ENCODE measurements at regions not wholly inside any gene's neighbourhood (a gene's known extent, or its start where the extent isn't known, plus 50 kb on each side); places are given as distances from the start of the nearest gene placed in this dataset.

DNA sequence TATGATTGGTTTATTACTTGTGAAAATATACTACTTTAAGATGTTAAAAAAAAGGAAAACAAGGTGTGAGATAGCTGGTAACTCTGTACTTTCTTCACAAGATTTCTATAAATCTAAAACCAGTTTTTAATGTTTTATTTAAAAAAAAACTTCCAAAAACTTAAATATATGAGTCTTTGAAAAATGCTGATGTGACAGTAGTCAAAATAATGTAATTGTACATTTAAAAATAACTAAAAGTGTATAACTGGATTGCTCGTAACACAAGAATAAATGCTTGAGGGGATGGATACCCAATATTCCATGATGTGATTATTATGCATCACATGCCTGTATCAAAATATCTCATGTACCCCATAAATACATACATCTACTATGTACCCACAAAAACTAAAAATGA, 464.9 kb downstream of the NYAP2 start:
- Histone ChIP-seq H3K4me3 (ENCODE audit: low read depth, low read length) (no peak overlapping the region), H3K27me3 (ENCODE audit: insufficient read depth, low read depth, severe bottlenecking) (no peaks in the 10 kb centered on the region), H3K36me3 (no peaks in the 10 kb centered on the region), H3K9me3 (ENCODE audit: severe bottlenecking) (no peaks in the 10 kb centered on the region), H3K27ac (no peak overlapping the region)
- no peak for DNase-seq
- no peak for TF ChIP-seq CTCF (IDR thresholded peaks at IDR 0.05; ENCODE audit: low read depth, low read length)

GRCh38 chr2:225842939-225843338, 443.4 kb downstream of the NYAP2 start:
- no peaks in the 10 kb centered on the region for H3K36me3 ChIP-seq
- TF ChIP-seq CTCF (IDR thresholded peaks at IDR 0.05; ENCODE audit: low read depth, low read length): no peak
- DNase-seq: no peak

GRCh38 chr2:225841314-225841713, 441.8 kb downstream of the NYAP2 start:
- H3K36me3 ChIP-seq: no peaks in the 10 kb centered on the region
- no peaks in the 10 kb centered on the region for H3K9me3 ChIP-seq (ENCODE audit: severe bottlenecking)
- H3K4me3 ChIP-seq (ENCODE audit: low read depth, low read length): no peak overlapping the region
- no peak overlapping the region for H3K27ac ChIP-seq
- no peak for DNase-seq
- no peaks in the 10 kb centered on the region for H3K27me3 ChIP-seq (ENCODE audit: insufficient read depth, low read depth, severe bottlenecking)
- TF ChIP-seq CTCF (IDR thresholded peaks at IDR 0.05; ENCODE audit: low read depth, low read length): no peak

More at GRCh38 chr2:225842939-225843338, 443.4 kb downstream of the NYAP2 start:
- H3K27ac ChIP-seq: no peak overlapping the region
- H3K9me3 ChIP-seq (ENCODE audit: severe bottlenecking): no peaks in the 10 kb centered on the region
- no peak overlapping the region for H3K4me3 ChIP-seq (ENCODE audit: low read depth, low read length)
- H3K27me3 ChIP-seq (ENCODE audit: insufficient read depth, low read depth, severe bottlenecking): no peaks in the 10 kb centered on the region

GRCh38 chr2:225837328-225837727, 437.8 kb downstream of the NYAP2 start:
- Histone ChIP-seq H3K9me3 (ENCODE audit: severe bottlenecking) (no peaks in the 10 kb centered on the region), H3K4me3 (ENCODE audit: low read depth, low read length) (no peak overlapping the region), H3K27ac (no peak overlapping the region), H3K36me3 (no peaks in the 10 kb centered on the region), H3K27me3 (ENCODE audit: insufficient read depth, low read depth, severe bottlenecking) (no peaks in the 10 kb centered on the region)
- no peak for TF ChIP-seq CTCF (IDR thresholded peaks at IDR 0.05; ENCODE audit: low read depth, low read length)
- DNase-seq: no peak

DNA sequence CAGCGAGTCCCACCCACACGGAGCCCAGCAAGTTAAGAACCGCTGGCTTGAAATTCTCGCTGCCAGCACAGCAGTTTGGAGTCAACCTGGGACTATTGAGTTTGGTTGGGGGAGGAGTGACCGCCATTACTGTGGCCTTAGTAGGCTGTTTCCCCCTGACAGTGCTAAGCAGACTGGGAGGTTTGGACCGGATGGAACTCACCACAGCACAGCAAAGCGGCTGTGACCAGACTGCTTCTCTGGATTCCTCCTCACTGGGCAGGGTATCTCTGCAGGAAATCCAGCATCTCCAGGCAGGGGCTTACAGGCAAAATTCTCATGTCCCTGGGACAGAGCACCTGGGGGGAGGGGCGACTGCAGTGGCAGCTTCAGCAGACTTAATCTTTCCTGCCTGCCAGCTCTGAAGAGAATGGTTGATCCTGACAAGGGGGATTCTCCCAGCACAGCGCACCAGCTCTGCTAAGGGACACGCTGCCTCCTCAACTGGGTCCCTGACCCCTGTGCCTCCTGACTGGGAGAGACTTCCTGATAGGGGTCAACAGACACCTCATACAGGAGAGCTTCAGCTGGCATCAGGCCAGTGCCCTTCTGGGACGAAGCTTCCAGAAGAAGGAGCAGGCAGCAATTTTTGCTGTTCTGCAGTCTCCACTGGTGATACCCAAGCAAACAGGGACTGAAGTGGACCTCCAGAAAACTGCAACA, 425.4 kb downstream of the NYAP2 start:
- Histone ChIP-seq H3K36me3 (no peaks in the 10 kb centered on the region), H3K9me3 (ENCODE audit: severe bottlenecking) (no peaks in the 10 kb centered on the region), H3K4me3 (ENCODE audit: low read depth, low read length) (no peak overlapping the region), H3K27ac (no peak overlapping the region), H3K27me3 (ENCODE audit: insufficient read depth, low read depth, severe bottlenecking) (no peaks in the 10 kb centered on the region)
- DNase-seq: peak; percentile 75
- TF ChIP-seq CTCF (IDR thresholded peaks at IDR 0.05; ENCODE audit: low read depth, low read length): no peak

GRCh38 chr2:225821351-225821750, 421.8 kb downstream of the NYAP2 start:
- no peak for TF ChIP-seq CTCF (IDR thresholded peaks at IDR 0.05; ENCODE audit: low read depth, low read length)
- Histone ChIP-seq H3K9me3 (ENCODE audit: severe bottlenecking) (no peaks in the 10 kb centered on the region), H3K27me3 (ENCODE audit: insufficient read depth, low read depth, severe bottlenecking) (no peaks in the 10 kb centered on the region), H3K27ac (no peak overlapping the region), H3K36me3 (no peaks in the 10 kb centered on the region), H3K4me3 (ENCODE audit: low read depth, low read length) (no peak overlapping the region)
- DNase-seq: no peak

Data from WERI-Rb-1 (cell line).